Epithelial cell of proximal tubule (primary cell): ENCODE measurements at regions not wholly inside any gene's neighbourhood (a gene's known extent, or its start where the extent isn't known, plus 50 kb on each side); places are given as distances from the start of the nearest gene placed in this dataset.
A peak's percentile ranks its signal among the peaks of the same experiment; 100 is the strongest.
"Not testable (repeated sequence)": the region's sequence is repeated elsewhere in the genome, so short reads cannot be mapped to it uniquely, and the experiment has no call there.

Experiments used
- DNase-seq: peaks from one replicate; pipeline ENCODE4 v3.0.0-alpha.2; 2011; ENCODE audit warnings: low read depth
- H3K4me3 ChIP-seq: 2 replicates; pipeline ENCODE4 v1.5.1; 2011; ENCODE audit warnings: low read depth, mild to moderate bottlenecking, low read length
- TF ChIP-seq, protein P1 (sequence below): conservative IDR thresholded peaks from 2 replicates; pipeline ENCODE4 v1.5.1; 2012; ENCODE audit warnings: low read depth, mild to moderate bottlenecking, low read length

DNA sequence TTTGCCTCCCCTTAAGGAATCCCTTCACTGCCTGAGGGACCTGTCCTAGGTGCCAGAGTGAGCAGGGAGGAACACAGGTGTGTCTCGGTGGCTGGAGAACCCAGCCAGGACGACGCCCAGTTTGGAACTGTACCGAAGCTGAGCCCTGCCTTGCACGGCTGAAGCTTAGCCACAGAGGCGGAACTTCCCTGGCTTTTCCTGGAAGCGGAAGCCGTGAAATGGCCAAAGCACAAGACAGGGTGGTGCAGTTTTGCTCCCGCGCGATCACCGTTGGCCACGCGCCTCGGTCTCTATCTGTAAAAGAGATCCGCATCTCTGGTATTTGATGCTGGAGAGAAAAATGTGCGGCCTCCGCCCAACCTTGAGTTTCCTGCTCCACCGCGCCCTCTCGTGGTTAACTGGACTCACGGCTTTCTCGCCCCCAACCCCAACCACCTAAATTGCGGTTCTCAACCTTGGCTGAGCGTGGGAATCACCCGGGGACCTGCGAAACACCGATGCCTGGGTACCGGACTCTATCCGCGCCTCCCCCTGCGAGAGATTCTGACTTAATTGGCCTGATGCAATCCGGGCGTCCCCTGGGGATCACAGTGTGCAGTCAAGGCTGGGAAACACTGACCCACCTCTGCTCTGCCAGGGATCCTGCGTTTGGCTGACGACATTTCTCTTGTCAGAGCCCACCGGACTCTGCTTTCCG lies 70.7 kb upstream of the ABHD2 start:
- H3K4me3 ChIP-seq, result peak overlapping the region; percentile 32
- TF ChIP-seq, protein P1, sequence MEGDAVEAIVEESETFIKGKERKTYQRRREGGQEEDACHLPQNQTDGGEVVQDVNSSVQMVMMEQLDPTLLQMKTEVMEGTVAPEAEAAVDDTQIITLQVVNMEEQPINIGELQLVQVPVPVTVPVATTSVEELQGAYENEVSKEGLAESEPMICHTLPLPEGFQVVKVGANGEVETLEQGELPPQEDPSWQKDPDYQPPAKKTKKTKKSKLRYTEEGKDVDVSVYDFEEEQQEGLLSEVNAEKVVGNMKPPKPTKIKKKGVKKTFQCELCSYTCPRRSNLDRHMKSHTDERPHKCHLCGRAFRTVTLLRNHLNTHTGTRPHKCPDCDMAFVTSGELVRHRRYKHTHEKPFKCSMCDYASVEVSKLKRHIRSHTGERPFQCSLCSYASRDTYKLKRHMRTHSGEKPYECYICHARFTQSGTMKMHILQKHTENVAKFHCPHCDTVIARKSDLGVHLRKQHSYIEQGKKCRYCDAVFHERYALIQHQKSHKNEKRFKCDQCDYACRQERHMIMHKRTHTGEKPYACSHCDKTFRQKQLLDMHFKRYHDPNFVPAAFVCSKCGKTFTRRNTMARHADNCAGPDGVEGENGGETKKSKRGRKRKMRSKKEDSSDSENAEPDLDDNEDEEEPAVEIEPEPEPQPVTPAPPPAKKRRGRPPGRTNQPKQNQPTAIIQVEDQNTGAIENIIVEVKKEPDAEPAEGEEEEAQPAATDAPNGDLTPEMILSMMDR, result peak; percentile 88

DNA sequence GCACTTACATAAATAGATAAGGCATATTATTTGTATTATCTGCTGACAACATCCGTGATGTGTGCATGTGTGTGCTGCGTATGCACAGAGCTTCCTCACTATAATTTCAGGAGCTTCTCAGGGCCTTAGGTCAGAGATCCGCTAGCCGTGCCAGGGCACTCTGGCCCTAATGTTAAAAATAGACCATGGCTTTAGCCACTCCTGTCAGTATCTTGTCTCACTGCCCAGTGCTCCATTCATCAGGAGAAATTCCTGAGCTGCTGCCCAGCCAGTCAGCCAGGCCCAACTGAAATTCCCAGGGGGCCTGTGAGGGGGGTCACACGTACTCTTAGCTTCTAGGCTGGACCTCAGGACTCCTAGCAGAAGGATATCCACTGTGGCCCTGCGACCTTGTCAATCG lies 70.0 kb upstream of the ABHD2 start:
- DNase-seq, result no peak
- H3K4me3 ChIP-seq, result no peak overlapping the region
- TF ChIP-seq, protein P1, result no peak

More for the DNA sequence above, 70.7 kb upstream of the ABHD2 start:
- DNase-seq, result no peak

DNA sequence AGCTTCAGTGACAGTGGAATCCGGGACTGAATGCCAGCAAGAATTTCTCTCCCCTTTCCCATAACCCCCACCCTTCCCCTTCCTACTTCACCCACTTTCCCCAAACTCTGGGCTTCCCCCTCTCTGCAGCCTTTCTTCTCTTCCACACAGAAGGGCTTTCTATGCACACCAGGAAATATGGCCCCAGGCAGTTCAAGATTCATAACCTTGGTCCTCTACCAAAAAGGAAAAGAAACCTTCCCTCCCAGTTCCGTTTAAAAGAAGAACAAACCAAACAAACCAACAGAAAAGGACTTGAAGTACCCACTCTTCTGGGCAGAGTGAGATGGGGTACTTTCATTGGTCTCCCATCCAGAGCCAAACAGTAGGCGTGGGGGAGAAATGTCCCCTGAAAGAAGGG lies 68.8 kb upstream of the ABHD2 start:
- TF ChIP-seq, protein P1, result no peak
- no peak overlapping the region for H3K4me3 ChIP-seq
- DNase-seq, result no peak

DNA sequence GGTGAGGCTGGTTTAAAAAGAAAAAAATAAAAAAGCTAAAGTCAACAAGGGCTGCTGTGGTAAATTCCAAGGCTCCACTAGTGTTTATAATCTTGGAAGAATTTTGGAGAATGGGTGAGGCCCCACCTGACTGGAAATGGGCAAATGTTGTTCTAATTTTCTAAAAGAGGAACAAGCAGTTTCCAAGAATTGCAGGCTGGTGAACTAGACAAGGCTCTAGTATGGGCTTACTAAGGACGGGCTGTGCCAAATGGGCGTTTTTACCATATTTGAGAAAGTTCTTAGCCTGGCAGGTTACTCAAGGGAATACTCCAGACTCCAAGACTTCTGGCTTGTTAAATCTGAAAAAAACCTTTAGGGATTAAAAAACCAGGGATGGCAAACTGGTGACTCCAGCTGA lies 67.0 kb upstream of the ABHD2 start:
- DNase-seq, result no peak
- H3K4me3 ChIP-seq, result no peak overlapping the region
- TF ChIP-seq, protein P1, result no peak

DNA sequence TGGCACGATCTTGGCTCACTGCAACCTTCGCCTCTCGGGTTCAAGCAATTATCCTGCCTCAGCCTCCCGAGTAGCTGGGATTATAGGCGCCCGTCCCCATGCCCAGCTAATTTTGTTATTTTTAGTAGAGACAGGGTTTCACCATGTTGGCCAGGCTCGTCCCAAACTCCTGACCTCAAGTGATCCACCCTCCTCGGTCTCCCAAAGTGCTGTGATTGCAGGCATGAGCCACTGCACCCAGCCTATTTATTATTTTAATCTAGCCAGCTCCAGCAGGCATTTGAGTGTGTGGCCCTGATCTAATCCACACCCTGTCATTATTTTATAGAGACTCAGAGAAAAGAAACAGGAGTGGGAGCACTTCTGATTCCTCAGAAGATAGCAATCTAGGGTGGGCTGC lies 66.4 kb upstream of the ABHD2 start:
- not testable (repeated sequence) for DNase-seq, H3K4me3 ChIP-seq

DNA sequence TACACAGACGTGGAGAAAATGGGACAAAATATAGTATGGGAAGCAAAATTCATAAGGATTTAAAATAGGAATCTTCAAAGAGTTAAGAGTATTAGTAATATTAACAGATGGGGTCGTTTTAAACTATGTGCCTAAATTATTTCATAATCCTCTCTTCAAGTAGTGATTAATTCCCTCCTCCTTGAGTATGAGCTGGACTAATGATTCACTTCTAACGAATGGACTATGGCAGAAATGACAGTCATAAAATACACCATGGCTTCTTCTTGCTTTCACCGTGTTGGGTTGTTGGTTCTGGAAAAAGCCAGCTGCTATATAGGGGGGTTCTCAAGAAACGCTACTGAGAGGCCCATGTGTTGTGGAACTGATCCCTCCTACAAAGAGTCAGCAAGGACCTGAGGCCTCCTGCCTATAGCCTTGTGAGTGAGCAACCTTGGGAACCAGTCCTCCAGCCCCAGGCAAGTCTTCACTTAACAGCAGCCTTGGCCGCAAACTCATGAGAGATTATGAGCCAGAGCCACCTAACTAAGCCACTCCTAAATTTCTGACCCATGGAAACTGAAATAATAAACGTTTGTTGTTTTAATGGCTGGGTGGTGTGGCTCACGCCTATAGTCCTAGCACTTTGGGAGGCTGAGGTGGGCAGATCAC lies 64.8 kb upstream of the ABHD2 start:
- no peak overlapping the region for H3K4me3 ChIP-seq
- TF ChIP-seq, protein P1, result no peak
- DNase-seq, result no peak

DNA sequence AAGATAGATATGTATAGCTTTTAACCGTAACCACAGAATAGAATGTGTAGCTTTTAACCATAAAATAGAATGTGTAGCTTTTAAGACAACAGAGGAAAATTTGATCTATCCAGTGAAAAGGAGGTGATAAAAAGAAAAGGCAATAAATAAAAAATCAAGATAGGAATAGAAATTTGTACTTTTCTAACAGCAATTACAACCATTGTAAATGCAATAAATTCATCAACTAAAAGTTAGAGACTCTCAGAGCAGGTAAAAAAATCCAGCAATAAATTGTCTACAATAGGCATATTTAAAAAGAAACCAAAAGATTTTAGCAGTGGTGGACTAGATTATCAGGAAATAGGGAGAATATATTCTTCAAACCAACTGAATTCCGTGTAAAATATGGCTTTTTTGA lies 63.8 kb upstream of the ABHD2 start:
- TF ChIP-seq, protein P1, result no peak
- no peak overlapping the region for H3K4me3 ChIP-seq

More for the DNA sequence above, 63.8 kb upstream of the ABHD2 start:
- DNase-seq, result no peak
